ENCODE measurements at regions not wholly inside any gene's neighbourhood (a gene's known extent, or its start where the extent isn't known, plus 50 kb on each side); places are given as distances from the start of the nearest gene placed in this dataset.

GRCh38 chr15:36403351-36403750 is 176.1 kb upstream of the CDIN1 start:
- no peaks in the 10 kb centered on the region for H4K20me1 ChIP-seq (ENCODE audit: insufficient read depth, low read length)
- ChIA-PET CTCF (ENCODE audit: low intra/inter-chr PET ratio, low total read pairs) (no interaction called here), POLR2A (no interaction called here)
- no peaks in the 10 kb centered on the region for H3K36me3 ChIP-seq (replicated peaks in 1 of 2; ENCODE audit: control insufficient read depth in 1 of 2, insufficient read depth in 2 of 2, low read length in 2 of 2)
- no peak for FAIRE-seq
- H3K79me2 ChIP-seq (ENCODE audit: insufficient read depth, low read length) = no peaks in the 10 kb centered on the region
- no peaks in the 10 kb centered on the region for H3K4me1 ChIP-seq (ENCODE audit: insufficient read depth, low read length)
- in situ Hi-C loops (cut with HindIII; ENCODE audit: extremely low pct_ligation_motif_present, low pct_unique_long_range_greater_than_20kb) = no loop called here
- no peak for ATAC-seq
- H2AFZ ChIP-seq (ENCODE audit: low read length) = no peak overlapping the region
- H3K27ac ChIP-seq (ENCODE audit: extremely low read length, insufficient read depth, low read length) = no peak overlapping the region
- TF ChIP-seq SRY (CRISPR knock-in tag; IDR thresholded peaks at IDR 0.05) = no peak
- TF ChIP-seq NFE2L2 (IDR thresholded peaks at IDR 0.05; ENCODE audit: low read length) = no peak
- TF ChIP-seq HDAC2 (CRISPR knock-in tag; IDR thresholded peaks at IDR 0.05) = no peak
- no peaks in the 10 kb centered on the region for H3K9me3 ChIP-seq (ENCODE audit: low read length)
- H3K4me2 ChIP-seq (ENCODE audit: low read depth, low read length) = no peak overlapping the region
- H3K9ac ChIP-seq (ENCODE audit: insufficient read depth, low read depth, low read length) = no peak overlapping the region
- no peak for DNase-seq (ENCODE audit: low spot score)
- no peaks in the 10 kb centered on the region for H3K27me3 ChIP-seq (ENCODE audit: control insufficient read depth in 1 of 2, insufficient read depth in 2 of 2, low read length in 2 of 2)
- no peak overlapping the region for H3K4me3 ChIP-seq (replicated peaks in 1 of 3; ENCODE audit: insufficient read depth in 1 of 3, low read depth in 2 of 3, low read length in 3 of 3)
- BruUV-seq (replicated peaks) = no TSS peak
- intact Hi-C loops (cut with micrococcal nuclease; ENCODE audit: unreplicated experiment) = no loop called here
- 9% methylated on average over 5 of the region's 5 CpGs for WGBS (ENCODE audit: low lambda C conversion rate)

GRCh38 chr15:36406366-36406765 is 173.1 kb upstream of the CDIN1 start:
- no peak overlapping the region for H3K27ac ChIP-seq (ENCODE audit: extremely low read length, insufficient read depth, low read length)
- H3K4me2 ChIP-seq (ENCODE audit: low read depth, low read length) = no peak overlapping the region
- H3K4me1 ChIP-seq (ENCODE audit: insufficient read depth, low read length) = no peaks in the 10 kb centered on the region
- H4K20me1 ChIP-seq (ENCODE audit: insufficient read depth, low read length) = no peaks in the 10 kb centered on the region
- FAIRE-seq (no peak), ATAC-seq (no peak), DNase-seq (ENCODE audit: low spot score) (no peak)
- H3K36me3 ChIP-seq (replicated peaks in 1 of 2; ENCODE audit: control insufficient read depth in 1 of 2, insufficient read depth in 2 of 2, low read length in 2 of 2) = no peaks in the 10 kb centered on the region
- H3K9ac ChIP-seq (ENCODE audit: insufficient read depth, low read depth, low read length) = no peak overlapping the region
- no TSS peak for BruUV-seq (replicated peaks)
- intact Hi-C loops (cut with micrococcal nuclease; ENCODE audit: unreplicated experiment) (no loop called here), in situ Hi-C loops (cut with HindIII; ENCODE audit: extremely low pct_ligation_motif_present, low pct_unique_long_range_greater_than_20kb) (no loop called here)
- no peak overlapping the region for H3K4me3 ChIP-seq (replicated peaks in 1 of 3; ENCODE audit: insufficient read depth in 1 of 3, low read depth in 2 of 3, low read length in 3 of 3)
- H2AFZ ChIP-seq (ENCODE audit: low read length) = no peak overlapping the region
- no peak for TF ChIP-seq HDAC1 (CRISPR knock-in tag; IDR thresholded peaks at IDR 0.05)
- TF ChIP-seq ZNF788 (CRISPR knock-in tag; IDR thresholded peaks at IDR 0.05; ENCODE audit: borderline replicate concordance) = no peak
- no peak for TF ChIP-seq ATRX (CRISPR knock-in tag; IDR thresholded peaks at IDR 0.05; ENCODE audit: borderline replicate concordance)
- no peak for TF ChIP-seq ZEB1 (IDR thresholded peaks at IDR 0.05; ENCODE audit: insufficient replicate concordance, low read depth)
- TF ChIP-seq TRIM22 (IDR thresholded peaks at IDR 0.05) = no peak
- TF ChIP-seq ZNF530 (CRISPR knock-in tag; IDR thresholded peaks at IDR 0.05; ENCODE audit: low read depth) = no peak
- TF ChIP-seq THAP11 (CRISPR knock-in tag; IDR thresholded peaks at IDR 0.05) = no peak
- no peak for TF ChIP-seq KDM5B (CRISPR knock-in tag; IDR thresholded peaks at IDR 0.05; ENCODE audit: borderline replicate concordance)
- no peaks in the 10 kb centered on the region for H3K79me2 ChIP-seq (ENCODE audit: insufficient read depth, low read length)
- no peaks in the 10 kb centered on the region for H3K27me3 ChIP-seq (ENCODE audit: control insufficient read depth in 1 of 2, insufficient read depth in 2 of 2, low read length in 2 of 2)
- WGBS (ENCODE audit: low lambda C conversion rate) = 2% methylated on average over 3 of the region's 3 CpGs
- CTCF ChIA-PET (ENCODE audit: low intra/inter-chr PET ratio, low total read pairs) = no interaction called here
- POLR2A ChIA-PET = no interaction called here
- no peaks in the 10 kb centered on the region for H3K9me3 ChIP-seq (ENCODE audit: low read length)

Measured in HepG2 (cell line).